ENCODE measurements at regions not wholly inside any gene's neighbourhood (a gene's known extent, or its start where the extent isn't known, plus 50 kb on each side); places are given as distances from the start of the nearest gene placed in this dataset.
"Not testable (repeated sequence)": the region's sequence is repeated elsewhere in the genome, so short reads cannot be mapped to it uniquely, and the experiment has no call there.

DNA sequence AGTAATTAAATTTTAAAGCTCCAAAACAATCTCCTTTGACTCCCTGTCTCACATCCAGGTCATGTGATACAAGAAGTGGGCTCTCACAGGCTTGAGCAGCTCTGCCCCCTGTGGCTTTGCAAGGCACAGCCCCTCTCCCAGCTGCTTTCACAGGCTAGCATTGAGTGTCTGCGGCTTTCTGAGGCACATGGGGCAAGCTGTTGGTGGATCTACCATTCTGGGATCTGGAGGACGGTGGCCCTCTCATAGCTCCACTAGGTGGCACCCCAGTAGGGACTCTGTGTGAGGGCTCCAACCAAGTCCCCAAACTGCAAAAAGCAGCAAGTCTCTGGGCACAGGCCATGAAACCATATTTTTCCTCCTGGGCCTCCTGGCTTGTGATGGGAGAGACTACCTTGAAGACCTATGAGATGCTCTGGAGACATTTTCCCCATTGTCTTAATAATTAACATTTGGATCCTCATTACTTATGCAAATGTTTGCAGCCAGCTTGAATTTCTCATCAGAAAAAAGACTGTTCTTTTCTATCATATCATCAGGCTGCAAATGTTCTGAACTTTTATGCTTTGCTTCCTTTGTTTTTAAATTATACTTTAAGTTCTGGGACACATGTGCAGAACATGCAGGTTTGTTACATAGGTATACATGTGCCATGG lies 554.1 kb upstream of the OLFM3 start:
- Mint-ChIP-seq H3K27ac (no peak overlapping the region), H3K4me3 (no peak overlapping the region), H3K4me1 (no peaks in the 10 kb centered on the region), H3K36me3 (ENCODE audit: low read depth) (no peaks in the 10 kb centered on the region), H3K27me3 (no peaks in the 10 kb centered on the region), H3K9me3 (peaks cover 10% of the 10 kb centered on the region)
- no peak for DNase-seq
- ChIA-PET POLR2A (no interaction called here), CTCF (no interaction called here)

DNA sequence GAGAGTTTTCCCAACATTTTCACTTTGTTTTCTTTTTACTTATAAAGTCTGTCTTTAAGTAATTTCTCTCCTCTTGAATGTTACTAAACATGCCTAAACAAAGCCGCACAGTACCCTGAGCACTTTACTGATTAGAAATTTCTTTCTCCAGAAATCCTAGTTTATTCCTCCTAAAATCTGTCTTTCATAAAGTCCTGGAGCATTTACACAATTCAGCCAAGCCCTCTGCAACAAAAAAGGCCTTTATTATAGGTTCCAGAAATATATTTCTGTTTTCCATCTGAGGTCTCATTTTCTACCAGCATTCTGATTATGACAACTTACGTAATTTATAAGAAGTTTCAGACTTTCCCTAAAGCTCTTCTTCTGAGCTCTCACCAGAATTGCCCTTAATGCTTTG lies 549.5 kb upstream of the OLFM3 start:
- H3K27ac Mint-ChIP-seq = no peak overlapping the region
- no peaks in the 10 kb centered on the region for H3K36me3 Mint-ChIP-seq (ENCODE audit: low read depth)
- no peaks in the 10 kb centered on the region for H3K4me1 Mint-ChIP-seq
- POLR2A ChIA-PET = no interaction called here
- H3K4me3 Mint-ChIP-seq = no peak overlapping the region
- no peaks in the 10 kb centered on the region for H3K27me3 Mint-ChIP-seq
- no peaks in the 10 kb centered on the region for H3K9me3 Mint-ChIP-seq
- DNase-seq = no peak
- CTCF ChIA-PET = interaction anchor here (0.6 kb wide), 1 partner anchor 10 kb away, joined by 3 read pairs; no protein-coding TSS in a partner anchor

DNA sequence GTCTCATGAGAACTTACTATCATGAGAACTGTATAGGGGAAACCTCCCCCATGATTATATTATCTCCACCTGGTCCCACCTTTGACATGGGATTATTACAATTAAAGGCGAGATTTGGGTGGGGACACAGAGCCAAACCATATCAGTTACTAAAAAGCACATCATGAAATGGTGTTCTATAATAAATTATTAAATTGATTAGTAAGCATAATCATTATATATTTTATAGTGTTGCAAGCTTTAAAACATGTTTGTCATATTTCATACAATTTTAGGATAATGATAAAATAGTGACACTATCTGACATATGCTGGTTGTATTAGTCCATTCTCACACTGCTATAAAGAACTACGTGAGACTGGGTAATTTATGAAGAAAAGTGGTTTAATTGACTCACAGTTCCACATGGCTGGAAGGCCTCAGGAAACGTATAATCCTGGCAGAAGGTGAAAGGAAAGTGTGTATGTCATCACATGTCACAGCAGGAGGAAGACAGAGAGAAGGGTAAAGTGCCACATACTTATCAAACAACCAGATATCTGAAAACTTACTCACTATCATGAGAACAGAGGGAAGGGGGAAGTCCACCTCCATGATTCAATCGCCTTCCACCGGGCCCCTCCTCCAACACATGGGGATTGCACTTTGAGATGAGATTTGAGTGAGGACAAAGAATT lies 539.2 kb upstream of the OLFM3 start:
- peaks cover 6% of the 10 kb centered on the region for H3K9me3 Mint-ChIP-seq
- H3K27me3 Mint-ChIP-seq = no peaks in the 10 kb centered on the region
- H3K4me3 Mint-ChIP-seq = no peak overlapping the region
- no peak overlapping the region for H3K27ac Mint-ChIP-seq
- DNase-seq = no peak
- H3K36me3 Mint-ChIP-seq (ENCODE audit: low read depth) = no peaks in the 10 kb centered on the region
- H3K4me1 Mint-ChIP-seq = no peaks in the 10 kb centered on the region
- CTCF ChIA-PET = interaction anchor here (0.6 kb wide), 1 partner anchor 10 kb away, joined by 3 read pairs; no protein-coding TSS in a partner anchor
- POLR2A ChIA-PET = no interaction called here

DNA sequence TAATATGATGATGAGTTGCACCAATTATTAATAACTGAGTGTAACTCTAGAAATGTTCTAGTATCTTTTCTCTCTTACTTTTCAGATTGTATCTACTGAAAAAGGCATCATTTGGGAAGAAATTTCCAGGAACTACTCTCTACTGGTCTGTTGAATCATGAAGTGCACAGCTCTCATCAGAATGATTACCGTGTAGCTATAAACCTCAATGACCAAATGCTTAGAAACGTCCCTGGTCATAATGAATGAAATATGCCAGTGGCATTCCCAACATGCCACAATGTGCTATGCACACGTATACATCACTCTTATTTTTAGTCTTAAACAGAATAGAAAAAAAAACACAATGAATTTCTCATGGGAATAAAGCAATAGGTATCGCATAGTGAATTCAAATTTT lies 534.3 kb upstream of the OLFM3 start:
- no peaks in the 10 kb centered on the region for H3K27me3 Mint-ChIP-seq
- H3K4me3 Mint-ChIP-seq = no peak overlapping the region
- POLR2A ChIA-PET = no interaction called here
- peaks cover 5% of the 10 kb centered on the region for H3K9me3 Mint-ChIP-seq
- H3K4me1 Mint-ChIP-seq = no peaks in the 10 kb centered on the region
- no peaks in the 10 kb centered on the region for H3K36me3 Mint-ChIP-seq (ENCODE audit: low read depth)
- CTCF ChIA-PET = no interaction called here
- DNase-seq = no peak
- no peak overlapping the region for H3K27ac Mint-ChIP-seq

DNA sequence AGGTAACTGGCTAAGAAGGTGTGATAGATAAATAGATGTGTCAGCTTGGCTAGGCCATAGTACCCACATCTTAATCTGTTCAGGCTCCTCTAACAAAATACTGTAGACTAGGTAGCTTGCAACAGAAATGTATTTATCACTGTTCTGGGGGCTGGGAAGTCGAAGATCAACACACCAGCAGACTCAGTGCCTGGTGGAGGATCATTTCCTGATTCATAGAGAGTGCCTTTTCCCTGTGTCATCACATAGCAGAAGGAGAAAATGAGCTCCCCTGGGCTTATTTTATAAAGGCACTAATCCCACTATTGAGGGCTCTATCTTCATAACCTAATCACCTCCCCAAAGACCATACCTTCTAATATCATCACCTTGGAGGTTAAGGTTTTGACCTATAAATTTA lies 532.7 kb upstream of the OLFM3 start:
- H3K9me3 Mint-ChIP-seq = peaks cover 5% of the 10 kb centered on the region
- CTCF ChIA-PET = no interaction called here
- no peak overlapping the region for H3K4me3 Mint-ChIP-seq
- POLR2A ChIA-PET = no interaction called here
- no peak overlapping the region for H3K27ac Mint-ChIP-seq
- H3K4me1 Mint-ChIP-seq = no peaks in the 10 kb centered on the region
- H3K27me3 Mint-ChIP-seq = no peaks in the 10 kb centered on the region
- no peak for DNase-seq
- no peaks in the 10 kb centered on the region for H3K36me3 Mint-ChIP-seq (ENCODE audit: low read depth)

DNA sequence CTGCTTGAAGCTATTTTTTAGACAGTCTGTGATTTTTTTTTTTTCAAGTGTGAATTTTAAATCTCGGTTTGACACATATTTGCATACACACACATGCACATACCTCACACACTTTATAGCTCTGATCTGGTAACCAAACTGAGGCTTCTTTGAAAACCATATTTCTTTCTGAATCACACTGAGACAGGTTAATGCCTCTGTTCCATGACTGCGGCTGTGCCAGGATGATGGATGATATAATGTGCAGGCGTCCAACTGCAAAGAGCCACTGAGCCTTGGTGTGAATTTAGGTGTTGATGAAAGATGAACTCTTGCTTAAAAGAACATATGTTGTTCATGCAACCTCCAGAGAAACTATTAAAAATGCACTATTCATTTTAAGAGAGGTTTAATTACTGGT lies 504.0 kb upstream of the OLFM3 start:
- Mint-ChIP-seq H3K4me3 (no peak overlapping the region), H3K27ac (no peak overlapping the region), H3K9me3 (peaks cover 10% of the 10 kb centered on the region), H3K4me1 (no peaks in the 10 kb centered on the region), H3K27me3 (no peaks in the 10 kb centered on the region), H3K36me3 (ENCODE audit: low read depth) (no peaks in the 10 kb centered on the region)
- POLR2A ChIA-PET = no interaction called here
- CTCF ChIA-PET = no interaction called here
- no peak for DNase-seq

DNA sequence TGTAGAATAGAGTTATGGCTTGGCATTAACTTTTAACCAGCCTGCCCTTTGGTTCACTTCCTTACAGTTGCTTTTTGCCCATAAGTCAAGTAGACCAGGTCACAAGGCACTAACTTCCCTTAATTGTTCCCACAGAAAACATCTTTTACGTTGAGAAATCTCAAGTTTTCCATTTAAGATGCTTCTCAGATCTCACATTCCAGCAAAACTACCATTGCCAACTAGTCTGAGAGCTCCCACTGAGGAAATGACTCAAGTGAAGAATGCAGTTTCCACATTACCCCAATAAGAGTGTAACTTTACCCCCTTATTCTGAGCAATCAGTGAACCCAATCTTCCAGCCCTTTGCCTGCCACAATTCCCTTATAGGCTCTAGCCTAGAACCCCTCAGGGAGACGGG lies 502.2 kb upstream of the OLFM3 start:
- DNase-seq = no peak
- no peaks in the 10 kb centered on the region for H3K27me3 Mint-ChIP-seq
- peaks cover 9% of the 10 kb centered on the region for H3K9me3 Mint-ChIP-seq
- no peak overlapping the region for H3K27ac Mint-ChIP-seq
- H3K36me3 Mint-ChIP-seq (ENCODE audit: low read depth) = no peaks in the 10 kb centered on the region
- H3K4me3 Mint-ChIP-seq = no peak overlapping the region
- POLR2A ChIA-PET = no interaction called here
- no peaks in the 10 kb centered on the region for H3K4me1 Mint-ChIP-seq
- CTCF ChIA-PET = no interaction called here

DNA sequence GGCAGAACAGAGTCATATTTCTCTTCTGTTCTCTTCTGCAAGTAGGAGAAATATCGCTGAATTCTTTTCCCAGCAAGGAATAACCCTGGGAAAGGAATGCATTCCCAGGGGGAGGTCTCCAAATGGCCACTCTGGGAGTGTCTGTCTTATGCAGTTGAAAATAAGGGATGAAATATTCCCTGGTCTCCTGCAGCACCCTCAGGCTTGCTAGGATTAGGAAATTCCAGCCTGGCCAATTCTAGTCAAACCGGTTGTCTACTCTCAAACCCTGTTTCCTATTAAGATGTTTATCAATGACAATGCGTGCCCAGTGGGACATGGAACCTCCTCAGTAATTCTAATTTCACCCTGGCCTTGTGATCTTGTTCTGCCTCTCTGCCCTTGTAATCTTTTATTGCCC lies 501.1 kb upstream of the OLFM3 start:
- POLR2A ChIA-PET; DNase-seq; H3K9me3 Mint-ChIP-seq; H3K27ac Mint-ChIP-seq; H3K36me3 Mint-ChIP-seq (ENCODE audit: low read depth); CTCF ChIA-PET; H3K4me1 Mint-ChIP-seq; H3K27me3 Mint-ChIP-seq; H3K4me3 Mint-ChIP-seq: not testable (repeated sequence)

DNA sequence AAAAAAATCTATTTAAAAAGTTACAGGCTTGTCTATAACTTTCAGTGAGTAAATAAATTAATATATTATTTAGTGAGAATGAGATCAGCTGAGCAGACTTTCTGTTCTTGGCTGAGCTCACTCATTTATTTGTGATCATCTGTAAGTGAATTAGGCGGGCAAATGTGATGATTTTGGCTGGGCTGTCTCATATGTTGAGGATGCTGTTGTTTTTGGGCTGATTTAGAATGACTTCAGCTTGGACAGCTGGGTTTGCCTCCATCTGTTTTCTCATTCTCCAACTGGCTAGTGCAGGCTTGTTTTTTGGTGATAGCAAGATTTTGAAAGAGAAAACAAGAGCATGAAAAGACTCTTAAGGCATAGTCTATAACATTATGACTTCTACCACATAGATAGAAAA lies 475.8 kb upstream of the OLFM3 start:
- Mint-ChIP-seq H3K9me3 (no peaks in the 10 kb centered on the region), H3K4me1 (no peaks in the 10 kb centered on the region), H3K27ac (no peak overlapping the region), H3K36me3 (ENCODE audit: low read depth) (no peaks in the 10 kb centered on the region), H3K4me3 (no peak overlapping the region), H3K27me3 (no peaks in the 10 kb centered on the region)
- ChIA-PET CTCF (no interaction called here), POLR2A (no interaction called here)
- DNase-seq = no peak

DNA sequence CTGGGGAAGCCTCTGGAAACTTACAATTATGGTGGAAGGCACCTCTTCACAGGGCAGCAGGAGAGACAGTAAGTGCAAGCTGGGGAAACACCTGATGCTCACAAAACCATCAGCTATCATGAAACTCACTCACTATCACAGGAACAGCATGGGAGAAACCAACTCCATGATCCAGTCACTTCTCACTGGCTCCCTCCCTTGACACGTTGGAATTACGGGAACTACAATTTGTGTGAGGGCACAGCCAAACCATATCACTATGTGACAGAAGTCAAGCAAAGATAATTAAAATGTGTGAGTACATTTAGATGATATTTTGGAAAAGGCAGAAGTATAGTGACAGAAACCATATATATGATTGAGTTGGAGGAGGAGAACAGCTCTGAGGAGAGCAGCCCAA lies 474.0 kb upstream of the OLFM3 start:
- no peak overlapping the region for H3K4me3 Mint-ChIP-seq
- POLR2A ChIA-PET = no interaction called here
- CTCF ChIA-PET = no interaction called here
- no peaks in the 10 kb centered on the region for H3K36me3 Mint-ChIP-seq (ENCODE audit: low read depth)
- H3K9me3 Mint-ChIP-seq = no peaks in the 10 kb centered on the region
- no peaks in the 10 kb centered on the region for H3K4me1 Mint-ChIP-seq
- no peak overlapping the region for H3K27ac Mint-ChIP-seq
- DNase-seq = no peak
- no peaks in the 10 kb centered on the region for H3K27me3 Mint-ChIP-seq

DNA sequence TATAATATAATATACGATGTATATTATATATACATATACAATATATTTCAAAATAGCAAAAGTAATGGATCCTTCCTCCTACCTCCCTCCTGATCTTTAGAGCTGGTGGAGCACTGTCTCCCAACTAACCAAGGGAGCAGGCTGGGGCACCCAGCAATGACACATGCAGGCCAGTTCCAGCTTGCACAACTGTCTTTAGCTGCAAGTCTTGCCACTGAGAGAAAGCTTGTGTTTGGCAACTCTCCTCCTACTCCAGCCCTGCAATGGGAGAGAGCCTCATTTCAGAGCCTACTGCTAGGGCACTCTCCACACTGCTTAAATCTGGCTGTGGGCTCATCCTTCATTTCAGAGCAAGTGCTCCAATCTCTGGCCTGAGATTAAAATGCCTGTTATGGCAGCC lies 469.8 kb upstream of the OLFM3 start:
- POLR2A ChIA-PET = no interaction called here
- Mint-ChIP-seq H3K36me3 (ENCODE audit: low read depth) (no peaks in the 10 kb centered on the region), H3K27me3 (no peaks in the 10 kb centered on the region), H3K27ac (no peak overlapping the region), H3K4me1 (no peaks in the 10 kb centered on the region), H3K4me3 (no peak overlapping the region), H3K9me3 (no peaks in the 10 kb centered on the region)
- no peak for DNase-seq
- CTCF ChIA-PET = no interaction called here

DNA sequence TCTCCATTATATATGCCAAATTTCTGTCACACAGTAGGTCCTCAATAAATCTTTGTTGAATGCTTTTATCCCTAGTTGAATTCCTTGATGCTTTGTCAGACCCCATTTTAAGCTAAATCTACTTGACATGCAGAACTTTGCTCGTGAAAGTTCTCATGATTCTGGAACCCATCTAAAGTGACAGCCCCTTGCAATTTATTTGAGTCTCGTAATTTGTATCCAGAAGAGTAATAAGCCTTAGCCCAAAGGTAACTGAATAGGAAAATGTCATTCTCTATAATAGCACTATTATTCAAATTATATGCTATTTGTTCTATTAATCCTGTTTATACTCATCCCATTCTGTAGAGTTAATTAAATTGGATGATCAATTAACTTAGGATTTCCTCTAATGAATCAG lies 466.6 kb upstream of the OLFM3 start:
- ChIA-PET POLR2A (no interaction called here), CTCF (no interaction called here)
- H3K36me3 Mint-ChIP-seq (ENCODE audit: low read depth) = no peaks in the 10 kb centered on the region
- no peak overlapping the region for H3K27ac Mint-ChIP-seq
- no peak overlapping the region for H3K4me3 Mint-ChIP-seq
- DNase-seq = no peak
- H3K9me3 Mint-ChIP-seq = no peaks in the 10 kb centered on the region
- no peaks in the 10 kb centered on the region for H3K27me3 Mint-ChIP-seq
- H3K4me1 Mint-ChIP-seq = no peaks in the 10 kb centered on the region

DNA sequence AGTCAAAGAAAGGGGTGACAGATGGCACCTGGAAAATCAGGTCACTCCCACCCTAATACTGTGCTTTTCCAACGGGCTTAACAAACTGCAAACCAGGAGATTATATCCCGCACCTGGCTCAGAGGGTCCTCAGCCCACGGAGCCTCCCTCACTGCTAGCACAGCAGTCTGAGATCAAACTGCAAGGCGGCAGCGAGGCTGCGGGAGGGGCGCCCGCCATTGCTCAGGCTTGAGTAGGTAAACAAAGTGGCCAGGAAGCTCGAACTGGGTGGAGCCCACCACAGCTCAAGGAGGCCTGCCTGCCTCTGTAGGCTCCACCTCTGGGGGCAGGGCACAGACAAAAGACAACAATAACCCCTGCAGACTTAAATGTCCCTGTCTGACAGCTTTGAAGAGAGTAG lies 445.6 kb upstream of the OLFM3 start:
- CTCF ChIA-PET = not testable (repeated sequence)

DNA sequence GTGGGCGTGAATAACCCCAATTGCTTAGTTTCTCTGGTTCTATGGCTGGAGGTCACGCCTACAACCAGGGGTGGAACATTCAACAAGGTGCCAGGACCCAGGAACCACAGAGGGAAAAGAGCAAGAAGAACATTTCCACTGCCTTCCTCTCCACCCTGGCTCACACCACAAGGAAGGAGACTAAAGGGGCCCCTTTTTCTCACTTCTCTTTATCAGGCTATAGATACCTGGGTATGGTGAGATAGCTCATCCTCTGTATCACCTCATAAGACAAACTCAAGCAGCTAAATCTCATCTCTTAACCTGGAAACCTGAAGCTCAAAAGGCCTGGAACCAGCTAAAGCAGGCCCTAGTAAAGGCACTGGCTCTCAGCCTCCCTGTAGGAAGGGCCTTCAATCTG lies 438.8 kb upstream of the OLFM3 start:
- H3K27me3 Mint-ChIP-seq = no peaks in the 10 kb centered on the region
- H3K4me1 Mint-ChIP-seq = no peaks in the 10 kb centered on the region
- POLR2A ChIA-PET = no interaction called here
- H3K4me3 Mint-ChIP-seq = no peak overlapping the region
- no peak for DNase-seq
- peaks cover 1% of the 10 kb centered on the region for H3K9me3 Mint-ChIP-seq
- CTCF ChIA-PET = no interaction called here
- no peak overlapping the region for H3K27ac Mint-ChIP-seq
- H3K36me3 Mint-ChIP-seq (ENCODE audit: low read depth) = no peaks in the 10 kb centered on the region

More for the DNA sequence above, 445.6 kb upstream of the OLFM3 start:
- H3K27ac Mint-ChIP-seq; H3K4me1 Mint-ChIP-seq; H3K9me3 Mint-ChIP-seq; DNase-seq; POLR2A ChIA-PET; H3K4me3 Mint-ChIP-seq; H3K27me3 Mint-ChIP-seq; H3K36me3 Mint-ChIP-seq (ENCODE audit: low read depth): not testable (repeated sequence)

Measured in activated CD4-positive, alpha-beta T cell treated with anti-CD3 and anti-CD28 coated beads, Interleukin-2, amount 10 ng/mL, durations not matched to agents 7 days and 5 days (primary cell).